ENCODE measurements at regions not wholly inside any gene's neighbourhood (a gene's known extent, or its start where the extent isn't known, plus 50 kb on each side); places are given as distances from the start of the nearest gene placed in this dataset.
"Not testable (repeated sequence)": the region's sequence is repeated elsewhere in the genome, so short reads cannot be mapped to it uniquely, and the experiment has no call there.

GRCh38 chr17:13442361-13442760, 159.4 kb downstream of the HS3ST3A1 start:
- no peak for DNase-seq (ENCODE audit: low spot score)

- DNase-seq (ENCODE audit: low spot score), result no peak
These were observed 159.9 kb downstream of the HS3ST3A1 start for GRCh38 chr17:13441873-13442272.

- DNase-seq (ENCODE audit: low spot score), result no peak
These were observed 163.6 kb downstream of the HS3ST3A1 start for GRCh38 chr17:13437966-13438779.

- DNase-seq (ENCODE audit: low spot score), result no peak
These were observed 166.5 kb downstream of the HS3ST3A1 start for GRCh38 chr17:13435230-13435629.

- DNase-seq (ENCODE audit: low spot score), result no peak
These were observed 172.5 kb downstream of the HS3ST3A1 start for GRCh38 chr17:13429201-13429600.

- no peak for DNase-seq (ENCODE audit: low spot score)
These were observed 173.1 kb downstream of the HS3ST3A1 start for GRCh38 chr17:13428611-13429042.

- no peak for DNase-seq (ENCODE audit: low spot score)
These were observed 174.7 kb downstream of the HS3ST3A1 start for GRCh38 chr17:13426991-13427390.

GRCh38 chr17:13425390-13425789, 176.3 kb downstream of the HS3ST3A1 start:
- no peak for DNase-seq (ENCODE audit: low spot score)

- DNase-seq (ENCODE audit: low spot score), result no peak
These were observed 180.1 kb downstream of the HS3ST3A1 start for GRCh38 chr17:13421581-13422130.

GRCh38 chr17:13420878-13421277, 180.9 kb downstream of the HS3ST3A1 start:
- DNase-seq (ENCODE audit: low spot score), result no peak

- no peak for DNase-seq (ENCODE audit: low spot score)
These were observed 181.3 kb downstream of the HS3ST3A1 start for GRCh38 chr17:13420418-13420826.

GRCh38 chr17:13419676-13420075, 182.1 kb downstream of the HS3ST3A1 start:
- DNase-seq (ENCODE audit: low spot score), result no peak

GRCh38 chr17:13418891-13419290, 182.8 kb downstream of the HS3ST3A1 start:
- DNase-seq (ENCODE audit: low spot score), result no peak

- no peak for DNase-seq (ENCODE audit: low spot score)
These were observed 184.3 kb downstream of the HS3ST3A1 start for GRCh38 chr17:13417381-13417950.

- DNase-seq (ENCODE audit: low spot score), result no peak
These were observed 184.9 kb downstream of the HS3ST3A1 start for GRCh38 chr17:13416748-13417363.

GRCh38 chr17:13415871-13416416, 185.8 kb downstream of the HS3ST3A1 start:
- no peak for DNase-seq (ENCODE audit: low spot score)

GRCh38 chr17:13415200-13415599, 186.5 kb downstream of the HS3ST3A1 start:
- DNase-seq (ENCODE audit: low spot score), result not testable (repeated sequence)

GRCh38 chr17:13413001-13413400, 188.7 kb downstream of the HS3ST3A1 start:
- no peak for DNase-seq (ENCODE audit: low spot score)

- DNase-seq (ENCODE audit: low spot score), result no peak
These were observed 190.9 kb downstream of the HS3ST3A1 start for GRCh38 chr17:13410874-13411273.

- DNase-seq (ENCODE audit: low spot score), result no peak
These were observed 191.5 kb downstream of the HS3ST3A1 start for GRCh38 chr17:13410214-13410613.

- no peak for DNase-seq (ENCODE audit: low spot score)
These were observed 192.3 kb downstream of the HS3ST3A1 start for GRCh38 chr17:13409455-13409854.

GRCh38 chr17:13407381-13407780, 194.3 kb downstream of the HS3ST3A1 start:
- no peak for DNase-seq (ENCODE audit: low spot score)

- DNase-seq (ENCODE audit: low spot score), result no peak
These were observed 195.9 kb downstream of the HS3ST3A1 start for GRCh38 chr17:13405807-13406206.

All from left forelimb (tissue), 1 donor.